ENCODE measurements at regions not wholly inside any gene's neighbourhood (a gene's known extent, or its start where the extent isn't known, plus 50 kb on each side); places are given as distances from the start of the nearest gene placed in this dataset.

DNA sequence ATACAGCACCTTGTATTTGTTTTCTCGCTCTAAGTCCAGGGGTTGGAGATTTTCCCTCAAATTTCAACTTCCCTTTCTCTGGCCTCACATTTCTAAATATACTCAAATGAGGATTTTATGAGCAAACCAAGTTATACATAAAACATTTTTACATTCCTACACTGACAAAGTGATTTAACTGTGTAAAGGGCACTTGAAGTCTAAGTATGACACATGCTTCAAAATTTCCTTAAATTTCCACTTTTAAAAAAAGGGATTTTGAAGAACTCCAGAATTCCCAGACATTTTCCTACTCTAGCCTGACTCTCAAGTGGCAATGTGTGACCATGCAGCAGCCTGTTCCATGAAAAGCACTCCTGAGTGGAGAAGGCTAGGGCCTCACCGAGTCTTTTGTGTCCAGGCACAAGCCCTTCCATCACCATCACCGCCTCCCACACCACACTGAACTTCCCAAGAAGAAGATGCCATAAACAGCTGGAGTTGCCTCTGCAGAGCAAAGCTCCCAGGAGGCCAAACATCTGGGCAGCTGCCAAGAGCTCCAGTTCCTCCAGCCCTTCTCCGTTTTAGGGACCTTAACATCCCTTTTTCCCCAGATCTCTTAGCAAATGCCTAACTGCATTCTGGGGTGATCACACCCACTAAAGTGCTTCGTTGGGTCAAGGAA, 68.9 kb downstream of the NCR2 start:
- WGBS (ENCODE audit: insufficient coverage): 23% methylated on average over 2 of the region's 5 CpGs
- H3K27me3 ChIP-seq (ENCODE audit: control insufficient read depth, insufficient read depth, low read length): peaks cover 50% of the 10 kb centered on the region
- H3K9me3 ChIP-seq (replicated peaks; ENCODE audit: control insufficient read depth, low read depth, low read length): peaks cover 7% of the 10 kb centered on the region
- H3K27ac ChIP-seq (ENCODE audit: low read length): peak overlapping the region; percentile 62
- H3K4me3 ChIP-seq (ENCODE audit: low read length): no peak overlapping the region
- DNase-seq: peak; percentile 72
- no peaks in the 10 kb centered on the region for H3K36me3 ChIP-seq (ENCODE audit: control insufficient read depth, insufficient read depth, low read length)
- peaks cover 43% of the 10 kb centered on the region for H3K4me1 ChIP-seq (ENCODE audit: control insufficient read depth, insufficient read depth, low read length)

- peak overlapping the region; percentile 87 for H3K27ac ChIP-seq (ENCODE audit: low read length)
- no peak overlapping the region for H3K4me3 ChIP-seq (ENCODE audit: low read length)
- H3K36me3 ChIP-seq (ENCODE audit: control insufficient read depth, insufficient read depth, low read length): no peaks in the 10 kb centered on the region
- peaks cover 56% of the 10 kb centered on the region for H3K27me3 ChIP-seq (ENCODE audit: control insufficient read depth, insufficient read depth, low read length)
- DNase-seq: peak; percentile 82
- peaks cover 43% of the 10 kb centered on the region for H3K4me1 ChIP-seq (ENCODE audit: control insufficient read depth, insufficient read depth, low read length)
- 5% methylated on average over 4 of the region's 15 CpGs for WGBS (ENCODE audit: insufficient coverage)
- H3K9me3 ChIP-seq (replicated peaks; ENCODE audit: control insufficient read depth, low read depth, low read length): peaks cover 7% of the 10 kb centered on the region
These were observed 70.7 kb downstream of the NCR2 start for GRCh38 chr6:41405941-41406727.

- Histone ChIP-seq H3K4me1 (ENCODE audit: control insufficient read depth, insufficient read depth, low read length) (peaks cover 43% of the 10 kb centered on the region), H3K4me3 (ENCODE audit: low read length) (no peak overlapping the region), H3K27me3 (ENCODE audit: control insufficient read depth, insufficient read depth, low read length) (peaks cover 61% of the 10 kb centered on the region), H3K36me3 (ENCODE audit: control insufficient read depth, insufficient read depth, low read length) (no peaks in the 10 kb centered on the region), H3K9me3 (replicated peaks; ENCODE audit: control insufficient read depth, low read depth, low read length) (peaks cover 7% of the 10 kb centered on the region), H3K27ac (ENCODE audit: low read length) (peak overlapping the region; percentile 87)
- peak; percentile 78 for DNase-seq
- WGBS (ENCODE audit: insufficient coverage): 21% methylated on average over 61 of the region's 63 CpGs
These were observed 71.5 kb downstream of the NCR2 start for GRCh38 chr6:41406728-41407489.

GRCh38 chr6:41408576-41408975, 73.2 kb downstream of the NCR2 start:
- DNase-seq: peak; percentile 80
- Histone ChIP-seq H3K36me3 (ENCODE audit: control insufficient read depth, insufficient read depth, low read length) (no peaks in the 10 kb centered on the region), H3K9me3 (replicated peaks; ENCODE audit: control insufficient read depth, low read depth, low read length) (peaks cover 7% of the 10 kb centered on the region), H3K4me1 (ENCODE audit: control insufficient read depth, insufficient read depth, low read length) (peaks cover 43% of the 10 kb centered on the region), H3K27me3 (ENCODE audit: control insufficient read depth, insufficient read depth, low read length) (peaks cover 72% of the 10 kb centered on the region), H3K4me3 (ENCODE audit: low read length) (no peak overlapping the region), H3K27ac (ENCODE audit: low read length) (peak overlapping the region; percentile 29)
- WGBS (ENCODE audit: insufficient coverage): 26% methylated on average over 19 of the region's 20 CpGs

GRCh38 chr6:41408982-41409381, 73.6 kb downstream of the NCR2 start:
- no peak for DNase-seq
- H3K27ac ChIP-seq (ENCODE audit: low read length): no peak overlapping the region
- no peak overlapping the region for H3K4me3 ChIP-seq (ENCODE audit: low read length)
- peaks cover 75% of the 10 kb centered on the region for H3K27me3 ChIP-seq (ENCODE audit: control insufficient read depth, insufficient read depth, low read length)
- WGBS (ENCODE audit: insufficient coverage): 38% methylated on average over 17 of the region's 29 CpGs
- peaks cover 7% of the 10 kb centered on the region for H3K9me3 ChIP-seq (replicated peaks; ENCODE audit: control insufficient read depth, low read depth, low read length)
- H3K4me1 ChIP-seq (ENCODE audit: control insufficient read depth, insufficient read depth, low read length): peaks cover 43% of the 10 kb centered on the region
- no peaks in the 10 kb centered on the region for H3K36me3 ChIP-seq (ENCODE audit: control insufficient read depth, insufficient read depth, low read length)

DNA sequence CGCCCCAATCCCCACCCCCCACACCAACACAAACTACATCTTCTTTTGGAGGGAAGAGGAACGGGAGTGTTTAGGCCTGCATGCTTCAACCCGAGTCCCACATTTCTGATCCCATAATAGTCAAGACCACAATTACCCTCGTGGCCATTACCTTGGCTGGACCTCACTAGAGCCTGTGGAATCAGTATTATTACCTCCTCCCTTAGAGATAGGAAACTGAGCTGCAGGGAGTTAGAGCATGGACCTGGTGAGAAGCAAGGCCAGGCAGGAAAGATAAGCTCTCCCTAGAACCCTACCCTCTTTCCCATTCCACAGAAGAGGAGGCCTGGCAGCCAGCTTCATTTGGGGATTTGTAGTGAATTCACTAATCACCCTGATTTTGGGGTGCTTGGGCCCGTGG, 74.1 kb downstream of the NCR2 start:
- DNase-seq: no peak
- H3K27me3 ChIP-seq (ENCODE audit: control insufficient read depth, insufficient read depth, low read length): peaks cover 77% of the 10 kb centered on the region

GRCh38 chr6:41411961-41412360, 76.6 kb downstream of the NCR2 start:
- no peaks in the 10 kb centered on the region for H3K9me3 ChIP-seq (replicated peaks; ENCODE audit: control insufficient read depth, low read depth, low read length)
- no peak overlapping the region for H3K4me3 ChIP-seq (ENCODE audit: low read length)
- H3K36me3 ChIP-seq (ENCODE audit: control insufficient read depth, insufficient read depth, low read length): no peaks in the 10 kb centered on the region
- H3K27ac ChIP-seq (ENCODE audit: low read length): no peak overlapping the region
- H3K4me1 ChIP-seq (ENCODE audit: control insufficient read depth, insufficient read depth, low read length): peaks cover 29% of the 10 kb centered on the region
- no peak for DNase-seq
- peaks cover 88% of the 10 kb centered on the region for H3K27me3 ChIP-seq (ENCODE audit: control insufficient read depth, insufficient read depth, low read length)
- 77% methylated on average over 5 of the region's 5 CpGs for WGBS (ENCODE audit: insufficient coverage)

More for the DNA sequence above, 74.1 kb downstream of the NCR2 start:
- Histone ChIP-seq H3K27ac (ENCODE audit: low read length) (no peak overlapping the region), H3K4me3 (ENCODE audit: low read length) (no peak overlapping the region), H3K9me3 (replicated peaks; ENCODE audit: control insufficient read depth, low read depth, low read length) (peaks cover 7% of the 10 kb centered on the region), H3K4me1 (ENCODE audit: control insufficient read depth, insufficient read depth, low read length) (peaks cover 41% of the 10 kb centered on the region), H3K36me3 (ENCODE audit: control insufficient read depth, insufficient read depth, low read length) (no peaks in the 10 kb centered on the region)
- WGBS (ENCODE audit: insufficient coverage): 80% methylated on average over 2 of the region's 5 CpGs

- no peak for DNase-seq
- peaks cover 17% of the 10 kb centered on the region for H3K4me1 ChIP-seq (ENCODE audit: control insufficient read depth, insufficient read depth, low read length)
- no peaks in the 10 kb centered on the region for H3K36me3 ChIP-seq (ENCODE audit: control insufficient read depth, insufficient read depth, low read length)
- H3K27ac ChIP-seq (ENCODE audit: low read length): no peak overlapping the region
- WGBS (ENCODE audit: insufficient coverage): no CpG with 5 or more reads among the region's 11 CpGs
- H3K27me3 ChIP-seq (ENCODE audit: control insufficient read depth, insufficient read depth, low read length): peaks cover 87% of the 10 kb centered on the region
- no peak overlapping the region for H3K4me3 ChIP-seq (ENCODE audit: low read length)
- no peaks in the 10 kb centered on the region for H3K9me3 ChIP-seq (replicated peaks; ENCODE audit: control insufficient read depth, low read depth, low read length)
These were observed 77.8 kb downstream of the NCR2 start for GRCh38 chr6:41413250-41413649.

DNA sequence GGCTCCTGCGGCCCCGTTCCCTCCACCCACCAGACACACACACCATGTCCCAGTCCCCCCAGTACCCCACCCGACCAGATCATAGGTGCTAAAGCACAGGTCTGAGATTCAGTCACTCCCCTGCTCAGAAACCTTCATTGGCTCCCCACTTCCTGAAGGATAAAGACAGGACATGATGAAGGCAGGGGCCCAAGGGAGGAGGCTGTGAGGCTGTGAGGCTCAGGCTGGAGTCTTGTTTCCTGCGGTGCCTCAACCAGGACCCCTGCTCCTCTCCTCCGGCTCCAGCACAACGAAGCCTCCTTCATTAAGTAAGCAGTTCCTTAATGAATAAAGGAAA, 81.1 kb downstream of the NCR2 start:
- Histone ChIP-seq H3K36me3 (ENCODE audit: control insufficient read depth, insufficient read depth, low read length) (no peaks in the 10 kb centered on the region), H3K4me3 (ENCODE audit: low read length) (no peak overlapping the region), H3K4me1 (ENCODE audit: control insufficient read depth, insufficient read depth, low read length) (peaks cover 5% of the 10 kb centered on the region), H3K27ac (ENCODE audit: low read length) (no peak overlapping the region), H3K9me3 (replicated peaks; ENCODE audit: control insufficient read depth, low read depth, low read length) (peaks cover 7% of the 10 kb centered on the region), H3K27me3 (ENCODE audit: control insufficient read depth, insufficient read depth, low read length) (peaks cover 82% of the 10 kb centered on the region)
- WGBS (ENCODE audit: insufficient coverage): no CpG with 5 or more reads among the region's 6 CpGs
- no peak for DNase-seq

DNA sequence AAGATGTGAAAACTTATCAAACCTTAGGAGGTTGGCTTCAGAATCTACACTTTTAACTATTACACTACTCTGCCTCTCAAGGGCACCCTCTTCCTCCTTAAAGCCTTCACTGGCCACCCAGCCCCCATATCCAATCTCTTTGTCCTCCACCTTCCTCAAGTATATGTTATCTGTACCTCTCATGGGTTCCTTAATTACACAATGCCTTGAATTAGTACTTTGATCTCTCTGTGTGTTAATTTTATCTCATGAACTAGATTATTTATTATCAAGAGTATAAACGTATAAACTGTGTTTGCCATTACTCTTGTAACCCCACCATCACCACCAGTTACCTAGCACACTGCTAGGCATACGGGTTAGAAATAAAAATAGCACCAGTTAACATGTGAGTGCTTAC, 83.3 kb downstream of the NCR2 start:
- H3K27ac ChIP-seq (ENCODE audit: low read length): no peak overlapping the region
- WGBS (ENCODE audit: insufficient coverage): no CpG with 5 or more reads among the region's 2 CpGs

More for the DNA sequence above, 83.3 kb downstream of the NCR2 start:
- H3K4me1 ChIP-seq (ENCODE audit: control insufficient read depth, insufficient read depth, low read length): peaks cover 5% of the 10 kb centered on the region
- H3K27me3 ChIP-seq (ENCODE audit: control insufficient read depth, insufficient read depth, low read length): peaks cover 73% of the 10 kb centered on the region
- no peaks in the 10 kb centered on the region for H3K36me3 ChIP-seq (ENCODE audit: control insufficient read depth, insufficient read depth, low read length)
- H3K9me3 ChIP-seq (replicated peaks; ENCODE audit: control insufficient read depth, low read depth, low read length): peaks cover 7% of the 10 kb centered on the region
- DNase-seq: no peak
- no peak overlapping the region for H3K4me3 ChIP-seq (ENCODE audit: low read length)
